K562 (cell line): ENCODE measurements at regions not wholly inside any gene's neighbourhood (a gene's known extent, or its start where the extent isn't known, plus 50 kb on each side); places are given as distances from the start of the nearest gene placed in this dataset.

Experiments used
- CTCF ChIP-seq, 3 experiments: IDR thresholded peaks in 2 of 3; conservative IDR thresholded peaks in 1 of 3; 2 replicates each; pipeline ENCODE4 v1.5.1; 2011 to 2012; ENCODE audit warnings: low read length in 3 of 3, mild to moderate bottlenecking in 3 of 3, control low read depth in 2 of 3, improper control_type of control experiment in 1 of 3, inconsistent platforms in 1 of 3, low read depth in 1 of 3, mixed read lengths in 1 of 3, moderate library complexity in 1 of 3; ENCODE audit not compliant: insufficient read depth in 2 of 3
- DNMT1 ChIP-seq: fragments of 450-650 bp; IDR thresholded peaks from 2 replicates; pipeline ENCODE4 v1.6.1; 2016; ENCODE audit warnings: antibody characterized with exemption, mild to moderate bottlenecking
- FOXJ2 ChIP-seq: fragments of 200-800 bp; sonication (Bioruptor generic); IDR thresholded peaks from 2 replicates; pipeline ENCODE4 v1.6.1; 2016; ENCODE audit warnings: missing genetic modification characterization, missing compliant biosample characterization
- GTF3C2 ChIP-seq: IDR thresholded peaks from 3 replicates; pipeline ENCODE4 v1.6.1; 2011; ENCODE audit warnings: borderline replicate concordance, mild to moderate bottlenecking, moderate library complexity; ENCODE audit not compliant: insufficient read length; ENCODE audit errors: extremely low read depth
- RAD21 ChIP-seq, 2 experiments: fragments of 250-450 bp in 1 of 2; fragments of 450-650 bp in 1 of 2; sonication (Bioruptor Pico) in 1 of 2; formaldehyde crosslinking in 1 of 2; IDR thresholded peaks in 1 of 2; conservative IDR thresholded peaks in 1 of 2; 2 replicates each; pipeline versions ENCODE4 v1.4.0 to v1.8.0; 2020 to 2022; ENCODE audit warnings: mild to moderate bottlenecking in 2 of 2, moderate library complexity in 1 of 2
- SP1 ChIP-seq: sonication (generic); formaldehyde crosslinking; IDR thresholded peaks from 2 replicates; pipeline ENCODE4 v1.8.1; 2022; ENCODE audit warnings: mild to moderate bottlenecking, missing genetic modification reagents
- TRIM24 ChIP-seq, 2 experiments: fragments of 450-650 bp; IDR thresholded peaks; 2 replicates each; pipeline ENCODE4 v1.6.1; 2016
- ZBTB7A ChIP-seq: IDR thresholded peaks from 2 replicates; pipeline ENCODE4 v1.6.1; 2011; ENCODE audit warnings: low read depth, mild to moderate bottlenecking, low read length, moderate library complexity, borderline replicate concordance; ENCODE audit not compliant: control insufficient read depth
- ZNF184 ChIP-seq: sonication (generic); formaldehyde crosslinking; IDR thresholded peaks from 2 replicates; pipeline ENCODE4 v1.5.0; 2020; ENCODE audit warnings: missing genetic modification reagents
- TF ChIP-seq, protein P1 (sequence below), 2 experiments: fragments of 450-650 bp in 1 of 2; sonication (generic) in 1 of 2; formaldehyde crosslinking in 1 of 2; IDR thresholded peaks in 1 of 2; conservative IDR thresholded peaks in 1 of 2; 2 replicates each; pipeline versions ENCODE4 v1.6.1 to v1.8.1; 2016 to 2023; ENCODE audit warnings: mild to moderate bottlenecking in 2 of 2, moderate library complexity in 2 of 2, inconsistent platforms in 1 of 2, missing genetic modification reagents in 1 of 2
- TF ChIP-seq, protein P2 (sequence below): sonication (generic); formaldehyde crosslinking; IDR thresholded peaks from 2 replicates; pipeline ENCODE4 v1.8.0; 2023; ENCODE audit warnings: missing genetic modification reagents, mild to moderate bottlenecking, borderline replicate concordance

- TF ChIP-seq RAD21 (CRISPR knock-in tag; conservative IDR thresholded peaks at IDR 0.05 in 1 of 2, IDR thresholded peaks at IDR 0.05 in 1 of 2) (no peak), DNMT1 (no peak), ZBTB7A (no peak), TRIM24 (IDR thresholded peaks at IDR 0.05) (no peak), FOXJ2 (tag) (no peak), GTF3C2 (no peak), CTCF (IDR thresholded peaks at IDR 0.05 in 2 of 3, conservative IDR thresholded peaks at IDR 0.05 in 1 of 3; ENCODE audit: insufficient read depth in 2 of 3, low read depth in 1 of 3, low read length in 3 of 3) (no peak), SP1 (CRISPR knock-in tag) (no peak), ZNF184 (no peak)
- TF ChIP-seq, protein P1, sequence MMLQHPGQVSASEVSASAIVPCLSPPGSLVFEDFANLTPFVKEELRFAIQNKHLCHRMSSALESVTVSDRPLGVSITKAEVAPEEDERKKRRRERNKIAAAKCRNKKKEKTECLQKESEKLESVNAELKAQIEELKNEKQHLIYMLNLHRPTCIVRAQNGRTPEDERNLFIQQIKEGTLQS (IDR thresholded peaks at IDR 0.05): no peak
- TF ChIP-seq, protein P1 (CRISPR knock-in tag; conservative IDR thresholded peaks at IDR 0.05): no peak
- TF ChIP-seq, protein P2, sequence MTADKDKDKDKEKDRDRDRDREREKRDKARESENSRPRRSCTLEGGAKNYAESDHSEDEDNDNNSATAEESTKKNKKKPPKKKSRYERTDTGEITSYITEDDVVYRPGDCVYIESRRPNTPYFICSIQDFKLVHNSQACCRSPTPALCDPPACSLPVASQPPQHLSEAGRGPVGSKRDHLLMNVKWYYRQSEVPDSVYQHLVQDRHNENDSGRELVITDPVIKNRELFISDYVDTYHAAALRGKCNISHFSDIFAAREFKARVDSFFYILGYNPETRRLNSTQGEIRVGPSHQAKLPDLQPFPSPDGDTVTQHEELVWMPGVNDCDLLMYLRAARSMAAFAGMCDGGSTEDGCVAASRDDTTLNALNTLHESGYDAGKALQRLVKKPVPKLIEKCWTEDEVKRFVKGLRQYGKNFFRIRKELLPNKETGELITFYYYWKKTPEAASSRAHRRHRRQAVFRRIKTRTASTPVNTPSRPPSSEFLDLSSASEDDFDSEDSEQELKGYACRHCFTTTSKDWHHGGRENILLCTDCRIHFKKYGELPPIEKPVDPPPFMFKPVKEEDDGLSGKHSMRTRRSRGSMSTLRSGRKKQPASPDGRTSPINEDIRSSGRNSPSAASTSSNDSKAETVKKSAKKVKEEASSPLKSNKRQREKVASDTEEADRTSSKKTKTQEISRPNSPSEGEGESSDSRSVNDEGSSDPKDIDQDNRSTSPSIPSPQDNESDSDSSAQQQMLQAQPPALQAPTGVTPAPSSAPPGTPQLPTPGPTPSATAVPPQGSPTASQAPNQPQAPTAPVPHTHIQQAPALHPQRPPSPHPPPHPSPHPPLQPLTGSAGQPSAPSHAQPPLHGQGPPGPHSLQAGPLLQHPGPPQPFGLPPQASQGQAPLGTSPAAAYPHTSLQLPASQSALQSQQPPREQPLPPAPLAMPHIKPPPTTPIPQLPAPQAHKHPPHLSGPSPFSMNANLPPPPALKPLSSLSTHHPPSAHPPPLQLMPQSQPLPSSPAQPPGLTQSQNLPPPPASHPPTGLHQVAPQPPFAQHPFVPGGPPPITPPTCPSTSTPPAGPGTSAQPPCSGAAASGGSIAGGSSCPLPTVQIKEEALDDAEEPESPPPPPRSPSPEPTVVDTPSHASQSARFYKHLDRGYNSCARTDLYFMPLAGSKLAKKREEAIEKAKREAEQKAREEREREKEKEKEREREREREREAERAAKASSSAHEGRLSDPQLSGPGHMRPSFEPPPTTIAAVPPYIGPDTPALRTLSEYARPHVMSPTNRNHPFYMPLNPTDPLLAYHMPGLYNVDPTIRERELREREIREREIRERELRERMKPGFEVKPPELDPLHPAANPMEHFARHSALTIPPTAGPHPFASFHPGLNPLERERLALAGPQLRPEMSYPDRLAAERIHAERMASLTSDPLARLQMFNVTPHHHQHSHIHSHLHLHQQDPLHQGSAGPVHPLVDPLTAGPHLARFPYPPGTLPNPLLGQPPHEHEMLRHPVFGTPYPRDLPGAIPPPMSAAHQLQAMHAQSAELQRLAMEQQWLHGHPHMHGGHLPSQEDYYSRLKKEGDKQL (CRISPR knock-in tag): no peak
Measured at GRCh38 chr3:61505197-61505596, 56.2 kb upstream of the PTPRG start.
